Large intestine (tissue), 3 donors: ENCODE measurements at regions not wholly inside any gene's neighbourhood (a gene's known extent, or its start where the extent isn't known, plus 50 kb on each side); places are given as distances from the start of the nearest gene placed in this dataset.

Source experiments
- DNase-seq, 2 donors: peaks; one replicate each; pipeline versions ENCODE4 v3.0.0 to v3.0.0-alpha.2; 2013
- H3K27ac ChIP-seq: one replicate; pipeline ENCODE4 v1.5.1; 2013; ENCODE audit warnings: low read length
- H3K27me3 ChIP-seq: 2 replicates; pipeline ENCODE4 v1.6.1; 2013; ENCODE audit warnings: low read length; ENCODE audit not compliant: control insufficient read depth, insufficient read depth
- H3K36me3 ChIP-seq: 2 replicates; pipeline ENCODE4 v1.6.1; 2013; ENCODE audit warnings: low read length; ENCODE audit not compliant: control insufficient read depth, insufficient read depth
- H3K4me1 ChIP-seq: one replicate; pipeline ENCODE4 v1.6.1; 2013; ENCODE audit warnings: low read length; ENCODE audit not compliant: control insufficient read depth, insufficient read depth
- H3K4me3 ChIP-seq: one replicate; pipeline ENCODE4 v1.5.1; 2013; ENCODE audit warnings: low read length
- H3K9me3 ChIP-seq: one replicate; pipeline ENCODE4 v1.6.1; 2013; ENCODE audit warnings: mild to moderate bottlenecking, low read depth, low read length, moderate library complexity; ENCODE audit not compliant: control insufficient read depth
- WGBS: methylation state at CpG from one replicate; pipeline ENCODE4 v1.1.5; 2013; ENCODE audit warnings: low lambda C conversion rate; ENCODE audit not compliant: insufficient coverage; 5-methylcytosine and 5-hydroxymethylcytosine counted together

DNA sequence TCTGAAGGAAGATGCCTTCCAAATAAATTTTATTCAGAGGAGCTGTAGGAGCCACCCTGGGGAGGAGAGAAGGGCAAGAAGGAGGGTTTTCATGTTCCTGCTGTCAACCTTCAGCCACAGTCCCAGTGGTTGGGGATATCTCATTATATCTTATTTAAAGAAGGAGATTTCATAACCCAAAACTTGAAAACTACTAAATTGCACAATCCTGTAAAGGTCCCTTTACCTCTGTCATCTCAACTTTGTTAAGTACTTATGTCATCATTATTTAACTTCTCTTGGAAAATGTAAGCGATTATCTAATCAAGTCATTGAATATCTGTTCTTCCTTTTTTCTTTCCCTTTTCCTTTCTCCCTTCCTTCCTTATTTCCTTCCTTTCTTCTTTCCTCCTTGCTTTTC lies 794.5 kb upstream of the IGFBP3 start:
- no peak for DNase-seq
- Histone ChIP-seq H3K4me3 (no peak overlapping the region), H3K27me3 (no peaks in the 10 kb centered on the region), H3K4me1 (peaks cover 12% of the 10 kb centered on the region), H3K27ac (no peak overlapping the region), H3K9me3 (no peaks in the 10 kb centered on the region), H3K36me3 (no peaks in the 10 kb centered on the region)
- WGBS, result 85% methylated on average over 1 of the region's 1 CpG

DNA sequence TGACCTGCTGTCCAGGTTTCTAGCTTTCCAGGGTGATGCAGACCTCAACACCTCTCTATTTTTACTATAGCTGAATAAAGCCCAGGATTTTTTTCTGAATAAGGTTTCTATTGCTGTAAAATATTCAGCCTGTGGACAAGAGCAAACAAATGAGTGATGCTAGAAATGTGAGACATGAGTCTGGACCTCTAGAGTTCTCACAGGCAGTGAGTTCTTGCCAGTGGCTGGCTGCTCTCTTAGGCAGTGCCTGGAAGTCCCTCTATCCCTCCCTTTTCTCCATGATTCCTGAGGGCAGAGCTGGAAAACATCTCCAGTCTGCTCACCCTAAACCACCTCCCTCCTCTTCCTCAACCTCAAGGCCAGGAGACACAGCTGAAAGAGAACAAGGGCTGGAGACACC lies 793.8 kb upstream of the IGFBP3 start:
- Histone ChIP-seq H3K4me1 (peaks cover 12% of the 10 kb centered on the region), H3K27ac (peak overlapping the region; percentile 74), H3K36me3 (no peaks in the 10 kb centered on the region), H3K9me3 (no peaks in the 10 kb centered on the region), H3K27me3 (no peaks in the 10 kb centered on the region), H3K4me3 (no peak overlapping the region)
- DNase-seq, result no peak

DNA sequence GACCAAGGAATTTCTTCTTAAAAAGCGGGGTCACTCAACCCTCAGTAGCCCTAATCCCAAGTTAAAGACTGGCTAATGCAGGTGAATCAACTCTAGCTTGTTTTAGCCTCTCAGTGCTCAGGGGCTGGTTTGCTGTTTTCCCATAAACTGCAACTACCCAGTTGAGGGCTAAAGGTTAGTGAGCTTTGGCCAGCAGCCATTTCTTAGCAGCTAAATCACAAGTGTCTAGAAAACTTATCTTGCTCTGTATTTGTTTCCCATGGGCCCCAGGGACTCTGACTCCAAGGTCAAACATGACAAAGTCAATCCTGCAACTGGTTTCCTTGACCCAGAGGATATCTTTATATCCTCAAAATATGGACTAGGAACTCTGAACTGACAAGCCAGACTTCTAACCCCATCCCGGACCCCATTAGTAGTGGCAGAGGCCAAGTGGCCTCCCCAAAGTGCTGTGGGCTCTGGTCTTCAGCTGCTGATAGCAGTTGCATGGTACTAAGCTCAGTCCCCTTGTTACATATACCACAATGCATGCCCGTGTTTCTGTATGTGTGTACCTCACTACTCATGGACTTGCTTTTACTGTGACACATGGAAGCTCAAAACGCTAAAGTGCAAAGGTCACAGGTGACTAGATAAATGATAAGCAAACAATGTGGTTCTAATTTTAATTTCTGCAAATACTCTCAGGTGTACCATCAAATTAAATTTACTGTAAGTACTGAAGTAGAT lies 793.0 kb upstream of the IGFBP3 start:
- WGBS, result no CpG with 5 or more reads among the region's 4 CpGs
- Histone ChIP-seq H3K4me1 (peaks cover 12% of the 10 kb centered on the region), H3K27me3 (no peaks in the 10 kb centered on the region), H3K27ac (peak overlapping the region; percentile 74), H3K9me3 (no peaks in the 10 kb centered on the region), H3K36me3 (no peaks in the 10 kb centered on the region), H3K4me3 (no peak overlapping the region)
- DNase-seq, result peak; percentile 77 to 93

DNA sequence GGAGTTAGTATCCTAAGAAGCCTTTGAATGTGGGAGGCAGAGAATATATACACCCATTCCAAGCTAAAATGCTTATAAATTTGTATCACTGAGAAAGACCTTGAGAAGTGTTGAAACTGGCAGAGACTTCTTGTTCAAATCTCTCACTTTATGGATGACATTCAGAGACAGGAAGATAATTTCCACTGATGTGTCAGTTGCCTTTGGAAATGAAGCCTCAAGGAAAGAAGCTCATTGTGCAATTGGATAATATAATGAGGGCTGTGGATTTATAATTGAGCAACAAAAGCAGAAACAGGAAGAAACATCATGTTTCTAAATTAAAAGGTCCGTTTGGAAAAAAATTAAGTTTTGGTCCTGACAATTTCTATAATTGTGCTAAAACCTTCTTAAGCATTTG lies 789.9 kb upstream of the IGFBP3 start:
- Histone ChIP-seq H3K27me3 (no peaks in the 10 kb centered on the region), H3K9me3 (no peaks in the 10 kb centered on the region), H3K27ac (no peak overlapping the region), H3K4me3 (no peak overlapping the region), H3K4me1 (peaks cover 12% of the 10 kb centered on the region), H3K36me3 (no peaks in the 10 kb centered on the region)
- WGBS, result 67% methylated on average over 1 of the region's 1 CpG
- no peak for DNase-seq

DNA sequence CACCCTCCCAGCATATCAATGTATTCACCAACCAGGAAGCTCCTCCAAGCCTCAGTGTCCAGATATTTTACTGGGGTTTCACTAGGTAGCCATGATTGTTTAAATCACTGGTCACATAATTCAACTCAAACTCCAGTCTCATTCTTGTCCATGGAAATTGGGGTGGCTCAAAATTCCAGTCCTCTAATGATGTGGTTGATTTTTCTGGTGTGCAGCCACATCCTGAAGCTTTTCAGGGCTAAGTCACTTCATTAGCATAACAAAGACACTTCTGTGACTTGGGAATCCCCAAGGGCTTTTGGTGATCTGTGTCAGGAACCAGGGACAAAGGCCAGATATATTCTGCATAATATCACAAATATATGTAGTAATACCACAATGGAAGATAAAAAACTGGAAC lies 786.9 kb upstream of the IGFBP3 start:
- no peak for DNase-seq
- H3K27me3 ChIP-seq, result no peaks in the 10 kb centered on the region
- H3K36me3 ChIP-seq, result no peaks in the 10 kb centered on the region
- no peaks in the 10 kb centered on the region for H3K9me3 ChIP-seq
- no peak overlapping the region for H3K27ac ChIP-seq
- H3K4me1 ChIP-seq, result no peaks in the 10 kb centered on the region
- no peak overlapping the region for H3K4me3 ChIP-seq

DNA sequence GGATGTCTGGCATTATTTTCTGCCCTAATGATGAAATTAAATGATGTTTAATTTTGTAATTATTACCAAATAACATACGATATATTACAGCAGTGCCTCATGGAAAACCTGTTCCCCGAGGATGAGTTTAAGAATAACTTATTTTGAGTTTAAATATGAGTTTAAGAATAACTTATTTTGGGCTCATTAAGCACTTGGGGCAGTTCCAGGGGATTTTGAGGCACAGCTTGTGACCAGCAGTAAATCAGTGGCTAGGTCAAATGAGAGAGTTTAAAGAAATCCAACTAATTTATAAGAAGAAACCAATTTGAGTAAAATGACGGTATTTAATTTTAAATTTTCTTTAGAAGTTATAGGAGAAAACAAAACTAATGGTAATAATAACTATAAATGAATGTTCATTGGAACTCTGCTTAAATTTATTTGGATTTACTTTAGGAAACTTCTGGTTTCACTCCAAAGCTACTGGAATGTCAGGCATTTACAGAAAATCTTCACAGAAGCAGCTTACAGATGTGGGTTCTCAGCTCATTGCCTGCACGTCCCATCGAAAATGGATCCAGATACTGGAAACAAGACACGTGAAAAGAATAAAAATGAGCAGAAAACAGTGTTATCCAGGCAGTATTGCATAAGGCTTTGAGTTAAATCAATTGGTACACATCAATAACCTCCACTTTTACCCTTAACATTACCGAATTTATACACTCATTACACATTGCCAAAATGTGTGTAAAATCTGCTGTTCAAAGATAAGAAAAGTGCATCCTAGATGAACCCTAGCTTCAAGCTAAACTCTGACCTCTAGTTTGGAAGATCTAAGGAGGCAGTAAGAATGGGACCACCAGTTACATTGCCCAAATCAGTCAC lies 784.5 kb upstream of the IGFBP3 start:
- Histone ChIP-seq H3K4me3 (no peak overlapping the region), H3K27ac (no peak overlapping the region), H3K27me3 (no peaks in the 10 kb centered on the region), H3K36me3 (no peaks in the 10 kb centered on the region), H3K4me1 (no peaks in the 10 kb centered on the region), H3K9me3 (no peaks in the 10 kb centered on the region)
- 74% methylated on average over 3 of the region's 7 CpGs for WGBS
- DNase-seq, result no peak

DNA sequence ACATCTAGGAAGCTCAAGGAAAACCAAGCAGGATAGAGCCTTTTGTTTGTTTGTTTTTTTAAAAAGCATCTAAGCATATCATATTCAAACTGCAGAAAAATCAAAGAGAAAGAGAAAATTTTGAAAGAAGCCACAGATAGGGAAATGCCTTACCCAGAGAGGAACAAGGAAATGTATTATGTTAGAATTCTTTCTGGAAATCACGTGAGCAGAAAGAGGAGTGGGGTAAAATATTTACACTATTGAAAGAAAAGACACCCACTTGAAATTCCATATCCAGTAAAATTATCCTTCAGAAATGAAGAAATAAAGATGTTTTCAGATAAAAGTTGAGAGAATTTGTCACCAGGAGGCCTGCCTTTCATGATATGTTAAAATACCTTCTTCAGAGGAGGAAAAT lies 775.7 kb upstream of the IGFBP3 start:
- Histone ChIP-seq H3K27me3 (no peaks in the 10 kb centered on the region), H3K36me3 (no peaks in the 10 kb centered on the region), H3K27ac (no peak overlapping the region), H3K9me3 (no peaks in the 10 kb centered on the region), H3K4me3 (no peak overlapping the region), H3K4me1 (peaks cover 6% of the 10 kb centered on the region)
- WGBS, result no CpG with 5 or more reads among the region's 1 CpG
- no peak for DNase-seq

DNA sequence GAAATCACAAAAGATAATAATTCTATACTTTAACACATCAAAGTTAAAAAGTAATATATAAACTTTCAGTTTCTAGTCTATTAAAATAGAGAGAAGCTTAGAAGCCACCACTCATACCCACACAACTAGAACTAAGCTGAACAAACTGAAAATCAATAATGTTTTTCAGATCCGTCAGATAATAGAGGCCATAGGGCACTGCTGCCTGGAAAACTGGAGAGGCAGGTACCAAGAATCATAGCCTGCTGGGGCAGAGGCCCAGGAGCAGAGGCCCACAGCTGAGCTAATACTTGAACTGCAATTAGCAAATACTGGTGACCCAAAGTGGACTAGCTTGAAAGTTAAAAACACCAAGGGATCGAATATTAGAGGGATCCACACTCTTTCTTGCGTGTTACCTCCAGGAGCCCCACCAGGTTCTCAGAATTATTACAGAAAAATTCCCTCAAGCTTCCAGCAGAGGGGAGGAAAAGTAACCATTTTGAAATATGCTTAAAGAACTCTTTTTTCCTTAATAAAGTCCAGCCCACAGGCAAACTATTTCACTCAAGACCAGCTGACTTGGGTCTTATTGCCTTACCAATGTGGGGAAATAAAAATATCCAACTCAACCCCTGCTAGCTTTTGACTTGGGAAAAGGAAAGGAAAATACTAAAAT lies 774.1 kb upstream of the IGFBP3 start:
- WGBS, result no CpG with 5 or more reads among the region's 3 CpGs
- H3K27ac ChIP-seq, result peak overlapping the region; percentile 55

DNA sequence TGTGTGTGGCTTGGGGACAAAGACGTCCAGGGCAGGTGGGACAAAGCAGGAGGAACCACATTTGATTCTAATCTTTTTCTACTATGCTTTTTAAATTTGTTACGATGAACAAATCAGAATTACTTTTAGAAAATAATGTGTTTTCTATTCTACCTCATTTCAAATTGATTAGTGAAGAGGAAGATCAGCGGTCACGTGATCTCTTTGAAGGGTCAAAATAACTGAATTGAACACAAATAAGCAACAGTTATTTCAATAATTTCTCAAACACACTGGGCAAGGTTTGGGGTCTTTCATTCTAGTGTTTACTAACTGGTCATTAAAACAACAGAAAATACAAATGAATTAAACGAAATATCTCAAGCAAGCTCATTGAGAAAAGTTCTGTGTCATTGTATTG lies 773.0 kb upstream of the IGFBP3 start:
- WGBS, result 49% methylated on average over 4 of the region's 5 CpGs
- H3K27me3 ChIP-seq, result no peaks in the 10 kb centered on the region
- DNase-seq, result no peak
- H3K27ac ChIP-seq, result no peak overlapping the region
- no peaks in the 10 kb centered on the region for H3K36me3 ChIP-seq
- peaks cover 6% of the 10 kb centered on the region for H3K4me1 ChIP-seq
- no peak overlapping the region for H3K4me3 ChIP-seq
- no peaks in the 10 kb centered on the region for H3K9me3 ChIP-seq

More for the DNA sequence above, 774.1 kb upstream of the IGFBP3 start:
- Histone ChIP-seq H3K36me3 (no peaks in the 10 kb centered on the region), H3K27me3 (no peaks in the 10 kb centered on the region), H3K4me1 (peaks cover 6% of the 10 kb centered on the region), H3K4me3 (no peak overlapping the region), H3K9me3 (no peaks in the 10 kb centered on the region)
- peak; percentile 29 to 73 for DNase-seq

DNA sequence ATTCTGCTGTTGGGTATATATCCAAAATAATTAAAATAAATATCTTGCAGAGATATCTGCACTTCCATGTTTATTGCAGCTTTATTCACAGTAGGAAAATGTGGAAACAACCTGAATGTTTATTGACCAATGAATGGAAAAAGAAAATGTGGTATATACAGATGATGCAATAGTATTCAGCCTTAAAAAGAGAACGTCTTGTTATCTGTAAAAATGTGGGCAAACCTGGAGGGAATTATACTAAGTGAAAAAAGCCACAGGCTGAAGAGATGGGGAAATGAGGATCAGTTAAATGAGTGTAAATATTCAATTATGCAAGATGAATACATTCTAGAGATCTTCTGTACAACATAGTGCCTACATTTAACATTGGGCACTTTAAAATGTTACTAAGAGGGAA lies 766.1 kb upstream of the IGFBP3 start:
- Histone ChIP-seq H3K9me3 (no peaks in the 10 kb centered on the region), H3K27ac (no peak overlapping the region), H3K36me3 (no peaks in the 10 kb centered on the region), H3K4me1 (no peaks in the 10 kb centered on the region), H3K4me3 (no peak overlapping the region), H3K27me3 (no peaks in the 10 kb centered on the region)
- no peak for DNase-seq
- WGBS, result 100% methylated on average over 1 of the region's 1 CpG
